CD4-positive, alpha-beta T cell treated with Interleukin-6 for 4 hours (primary cell): ENCODE measurements at regions not wholly inside any gene's neighbourhood (a gene's known extent, or its start where the extent isn't known, plus 50 kb on each side); places are given as distances from the start of the nearest gene placed in this dataset.

Source experiments
- DNase-seq: peaks from one replicate; pipeline ENCODE4 v3.0.0-alpha.2; 2020; ENCODE audit warnings: mixed read lengths

DNA sequence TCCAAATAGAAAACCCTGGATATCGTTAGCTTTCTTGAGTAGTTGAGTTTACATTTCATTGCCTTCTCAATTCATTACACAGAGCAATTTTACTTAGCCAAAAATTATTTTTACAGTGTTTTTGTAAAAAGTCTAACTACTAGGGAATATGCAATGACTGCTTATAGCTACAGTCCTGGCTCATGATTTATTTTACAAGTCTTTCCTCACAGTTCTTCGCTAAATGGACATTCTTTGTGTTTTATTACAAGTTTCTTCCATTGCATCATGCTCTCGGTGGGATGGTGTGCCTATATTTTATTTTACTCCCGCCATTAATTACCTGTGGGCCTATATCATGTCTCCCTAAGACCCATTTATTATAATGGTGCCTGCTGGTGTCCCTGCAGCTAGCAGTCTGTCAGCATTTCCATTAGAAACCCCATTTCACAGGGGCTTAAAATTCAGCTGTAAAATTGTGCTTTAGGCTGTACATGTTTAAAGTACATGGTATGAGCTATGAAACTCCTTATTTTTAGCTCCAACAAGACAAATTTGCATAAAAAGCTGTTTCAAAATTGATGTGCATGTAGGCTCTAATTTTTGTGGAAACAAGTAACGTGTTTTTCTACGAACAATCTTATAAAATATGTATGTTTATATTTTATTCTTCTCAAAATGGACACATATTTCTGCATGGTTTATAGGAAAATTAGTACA, 227.4 kb downstream of the SLC7A11 start:
- DNase-seq: no peak

DNA sequence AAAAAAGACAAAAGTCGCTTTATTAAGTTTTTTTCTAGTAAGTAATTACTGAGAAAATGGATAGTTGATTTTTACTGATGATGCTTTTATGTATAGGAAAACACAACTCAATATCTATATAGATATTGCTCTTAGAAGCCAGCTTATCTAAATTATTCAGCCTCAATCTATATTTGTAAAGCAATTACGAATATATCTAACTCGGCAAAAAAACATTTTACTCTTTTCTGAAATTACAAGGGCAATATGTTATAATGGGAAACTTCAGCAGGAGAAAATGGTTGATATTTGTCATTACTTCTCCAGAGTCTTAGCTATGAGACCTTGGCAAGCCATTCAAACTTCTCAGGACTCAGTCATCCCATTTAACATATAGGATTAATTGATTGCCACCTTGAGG, 228.5 kb downstream of the SLC7A11 start:
- DNase-seq: no peak

DNA sequence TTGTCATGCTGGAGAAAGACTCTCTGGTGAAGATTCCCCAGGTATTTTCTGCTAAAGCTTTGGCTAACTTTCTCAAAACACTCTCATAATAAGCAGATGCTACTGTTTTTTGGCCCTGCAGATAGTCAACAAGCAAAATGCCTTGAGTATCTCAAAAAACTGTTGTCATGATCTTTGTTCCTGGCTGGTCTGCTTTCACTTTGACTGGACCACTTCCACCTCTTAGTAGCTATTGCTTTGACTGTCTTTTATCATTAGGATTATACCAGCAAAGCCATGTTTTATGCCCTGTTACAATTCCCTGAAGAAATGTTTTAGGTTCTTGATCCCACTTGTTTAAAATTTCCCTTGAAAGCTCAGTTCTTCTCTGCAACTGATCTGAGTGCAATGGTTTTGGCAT, 231.5 kb downstream of the SLC7A11 start:
- DNase-seq: no peak

DNA sequence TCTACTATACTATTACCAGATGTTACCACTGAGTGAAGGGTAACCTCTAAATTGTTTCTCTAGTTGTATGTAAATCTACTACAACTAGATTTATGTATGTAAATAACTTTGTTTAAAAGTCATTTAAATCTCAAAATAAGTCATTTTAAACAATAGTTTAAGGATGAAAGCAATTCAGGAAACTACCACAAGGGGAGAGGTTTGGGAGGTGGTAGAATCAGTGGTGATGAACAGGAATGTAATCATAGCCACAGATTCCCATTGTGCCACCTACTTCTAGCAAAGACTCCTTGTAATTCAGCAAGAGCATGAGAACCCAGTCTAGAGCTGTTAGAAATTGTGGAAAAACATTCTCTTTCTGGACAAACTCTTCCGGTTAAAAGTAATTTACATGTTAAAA, 234.6 kb downstream of the SLC7A11 start:
- no peak for DNase-seq

DNA sequence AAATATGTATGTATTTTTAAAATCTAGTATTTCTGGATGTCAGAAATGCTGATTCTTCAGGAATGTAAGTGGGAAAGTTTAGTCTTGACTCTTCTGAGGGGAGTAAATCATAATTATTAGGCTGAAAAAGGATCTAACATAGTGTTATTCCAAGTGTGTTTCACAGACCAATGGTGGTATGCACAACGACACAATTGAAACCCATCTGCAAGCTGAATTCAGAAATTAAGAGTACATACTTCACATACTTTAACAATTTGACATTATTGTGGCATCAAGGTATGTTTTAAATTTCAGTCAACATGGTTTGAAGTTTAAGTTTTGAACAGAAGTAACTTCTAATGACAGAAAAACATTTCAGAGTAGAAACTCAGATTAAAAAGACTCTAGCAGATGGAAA, 236.7 kb downstream of the SLC7A11 start:
- no peak for DNase-seq

DNA sequence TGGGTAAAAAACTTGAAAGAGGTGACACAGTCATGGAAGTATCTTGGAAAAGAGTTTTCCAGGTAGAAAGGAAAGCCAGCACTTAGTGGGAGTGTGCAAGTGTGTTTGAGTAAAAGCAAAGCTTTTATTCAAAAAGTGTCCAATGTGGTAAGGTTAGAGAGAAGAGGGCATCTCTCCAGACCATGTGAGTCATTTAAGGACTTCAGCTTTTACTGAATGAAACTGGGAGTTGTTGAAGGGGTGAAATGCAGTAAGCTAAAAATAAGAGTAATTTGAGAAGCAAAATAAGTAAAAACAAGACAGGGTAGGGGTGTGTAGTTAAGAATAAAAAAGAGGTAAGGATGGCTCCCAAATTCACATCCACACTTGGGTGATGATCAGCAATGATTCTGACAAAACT, 238.9 kb downstream of the SLC7A11 start:
- no peak for DNase-seq

DNA sequence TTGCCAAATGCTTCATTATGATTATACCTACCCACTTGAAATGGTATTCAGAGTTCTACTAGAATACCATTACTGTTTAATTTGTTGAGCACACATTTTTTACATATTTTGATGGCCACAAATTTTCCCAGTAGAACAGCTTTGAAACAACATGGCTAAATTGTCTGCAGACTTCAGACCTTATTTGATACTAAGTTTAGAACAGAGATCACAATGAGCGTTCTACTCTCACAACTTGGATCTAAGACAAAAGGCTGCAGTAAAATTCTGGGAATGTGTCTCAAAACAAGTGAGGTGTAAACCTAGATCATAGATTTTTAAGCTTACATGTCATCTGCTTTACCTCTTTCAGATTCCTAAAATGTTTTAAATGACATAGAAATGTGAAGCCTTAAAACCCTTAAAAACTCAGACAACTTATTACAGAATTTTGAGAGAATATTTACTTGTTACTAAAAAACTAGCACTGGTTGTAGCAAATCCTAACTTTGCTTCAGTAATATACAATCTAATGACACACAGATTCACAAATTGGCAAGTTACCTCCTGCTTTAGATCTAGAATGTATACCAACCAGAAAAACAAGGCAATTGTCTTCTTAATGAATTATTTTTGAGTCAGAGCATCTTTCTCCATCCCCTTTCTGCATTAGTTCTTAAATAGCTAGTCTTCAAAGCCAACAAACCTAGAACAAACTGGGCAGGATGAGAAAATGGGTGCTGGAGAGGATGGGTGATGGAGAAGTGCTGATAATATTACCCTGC, 243.3 kb downstream of the SLC7A11 start:
- DNase-seq: no peak

DNA sequence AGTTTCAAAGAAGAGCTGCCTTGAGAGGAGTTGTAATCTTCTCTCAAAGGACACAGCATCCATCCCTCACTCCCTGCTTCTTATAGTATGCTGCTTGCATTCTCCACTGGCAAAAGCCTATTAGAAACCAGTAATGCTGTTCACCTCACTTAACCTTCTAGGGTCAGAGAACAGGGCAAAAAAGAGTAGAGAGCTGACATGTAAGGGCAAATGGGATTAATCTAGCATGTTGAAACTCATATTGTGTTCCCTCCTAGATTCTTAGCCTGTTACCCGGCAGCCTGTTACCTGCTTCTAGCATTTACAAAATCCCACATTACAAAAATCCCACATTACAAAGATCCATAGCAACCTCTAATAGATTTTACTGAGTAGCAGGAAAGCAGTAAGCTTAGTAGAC, 244.7 kb downstream of the SLC7A11 start:
- DNase-seq: no peak

DNA sequence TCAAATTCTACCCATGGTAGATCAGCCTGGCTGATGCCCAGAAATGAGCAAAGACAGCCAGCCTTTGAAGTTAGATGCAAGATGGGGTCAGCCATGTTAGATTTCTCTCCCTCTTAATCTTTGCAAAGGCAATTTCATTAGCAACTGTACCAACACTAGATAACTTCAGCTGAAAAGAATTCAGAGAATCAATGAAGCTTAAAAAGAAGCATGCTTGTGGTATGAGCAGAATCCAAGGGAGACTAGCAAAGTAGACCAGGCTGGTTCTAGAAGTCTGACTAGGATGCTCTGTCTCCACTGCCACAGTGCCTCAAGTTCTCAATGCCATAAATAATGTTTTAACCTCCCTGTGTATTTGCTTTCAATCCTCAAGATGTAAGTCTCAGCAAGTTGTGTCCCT, 247.3 kb downstream of the SLC7A11 start:
- DNase-seq: no peak

DNA sequence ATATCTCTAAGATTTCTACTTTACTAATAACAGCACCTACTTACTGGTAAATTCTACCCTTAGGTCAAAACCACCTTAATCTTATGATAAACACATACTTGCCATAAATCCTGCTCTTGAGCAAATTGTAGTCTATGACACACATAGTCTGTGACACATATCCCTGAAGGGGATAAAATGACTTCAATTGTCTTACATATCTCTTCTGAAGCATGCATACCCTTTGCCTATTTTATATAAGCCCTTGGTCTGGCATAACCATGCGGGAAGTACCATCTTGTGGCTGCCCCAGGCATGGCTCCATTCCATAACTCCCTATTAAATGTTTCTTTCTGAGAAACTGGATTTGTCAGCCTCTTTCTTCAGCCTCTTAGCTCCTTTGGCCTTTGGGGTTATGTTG, 248.9 kb downstream of the SLC7A11 start:
- DNase-seq: no peak

DNA sequence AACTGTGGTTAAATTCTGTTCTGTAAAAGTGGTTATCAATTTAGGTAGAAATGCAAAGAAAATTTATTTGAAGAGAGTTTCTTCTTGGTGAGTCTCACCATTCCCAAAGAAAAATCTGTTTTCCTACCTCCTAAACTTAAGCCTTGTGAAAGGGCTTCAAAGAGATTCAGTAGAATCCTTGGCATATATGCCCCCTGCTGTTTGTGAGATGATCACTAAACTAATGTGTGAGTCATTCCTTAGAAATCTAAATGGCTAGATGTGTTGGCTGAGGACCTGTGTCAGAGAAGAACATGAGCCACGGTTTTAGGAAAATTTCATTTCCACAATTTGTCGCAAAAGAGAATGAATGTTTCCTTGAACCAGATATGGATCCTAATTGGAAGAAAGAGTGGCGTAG, 260.9 kb downstream of the SLC7A11 start:
- no peak for DNase-seq

DNA sequence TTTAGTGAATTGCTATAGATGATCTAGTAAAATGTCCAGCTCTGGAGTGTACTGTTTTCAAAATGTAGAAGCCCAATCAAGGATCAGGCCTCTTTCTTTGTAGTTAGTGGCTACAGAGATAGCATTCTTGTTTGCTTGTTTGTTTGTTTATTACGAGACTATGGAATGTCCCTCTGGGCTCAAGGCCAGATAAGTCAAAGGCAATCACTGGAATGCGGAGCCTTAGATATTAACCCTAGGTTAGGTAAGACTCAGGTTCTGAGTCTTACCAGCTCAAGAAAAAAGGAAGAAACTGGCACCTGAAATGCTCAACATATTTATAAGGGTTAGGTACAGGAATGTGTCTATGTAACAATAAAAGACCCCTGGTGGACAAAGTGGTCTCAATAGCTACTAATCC, 261.5 kb downstream of the SLC7A11 start:
- no peak for DNase-seq

DNA sequence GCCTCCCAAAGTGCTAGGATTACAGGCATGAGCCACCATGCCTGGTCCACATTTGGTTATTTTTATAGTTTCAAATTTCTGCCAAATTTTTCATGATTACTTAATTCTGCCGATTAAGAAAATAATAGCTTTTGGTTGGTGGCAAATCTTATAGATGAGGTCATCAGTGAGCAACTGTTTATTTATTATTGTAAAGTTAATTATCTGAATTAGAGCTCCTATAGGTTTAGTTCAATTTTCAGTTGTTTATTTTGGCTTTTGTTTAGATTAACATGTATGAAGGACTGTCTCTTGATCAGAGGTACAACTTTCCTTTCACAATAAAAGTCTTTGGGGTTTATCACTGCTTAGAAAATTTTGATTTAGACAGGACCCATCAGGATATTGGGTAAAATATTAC, 262.2 kb downstream of the SLC7A11 start:
- DNase-seq: no peak

DNA sequence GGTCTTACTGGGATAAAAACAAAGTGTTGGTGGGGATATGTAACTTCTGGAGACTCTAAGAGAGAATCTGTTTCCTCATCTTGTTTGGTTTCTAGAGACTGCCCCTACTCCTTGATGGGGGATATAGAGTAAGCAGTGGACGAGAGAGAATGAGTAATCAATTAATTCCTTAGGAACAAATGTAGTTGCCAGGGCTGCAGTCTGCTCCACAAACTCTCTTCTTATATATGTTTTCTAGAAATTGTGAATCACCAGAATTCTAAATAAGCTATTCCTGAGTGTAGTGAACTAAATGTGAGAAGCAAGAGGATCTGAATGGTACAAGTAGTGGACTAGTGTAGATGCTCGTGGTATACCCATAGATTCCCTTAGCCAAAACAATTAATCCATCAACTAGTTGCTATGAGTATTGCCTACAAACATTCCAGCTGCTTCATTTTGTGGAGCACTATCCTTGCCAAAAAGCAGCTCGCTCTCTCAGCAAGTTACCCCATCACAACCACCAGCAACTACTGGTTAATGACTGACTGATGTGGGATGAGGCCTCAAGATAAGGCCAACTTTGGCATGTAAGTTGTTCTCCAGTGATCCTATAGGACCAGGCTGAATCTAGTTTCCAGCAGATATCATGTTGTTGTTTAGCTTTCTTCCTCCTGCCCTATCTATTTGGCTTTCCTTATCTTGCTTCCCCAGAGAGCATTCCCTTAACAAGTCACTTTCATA, 273.0 kb downstream of the SLC7A11 start:
- no peak for DNase-seq

DNA sequence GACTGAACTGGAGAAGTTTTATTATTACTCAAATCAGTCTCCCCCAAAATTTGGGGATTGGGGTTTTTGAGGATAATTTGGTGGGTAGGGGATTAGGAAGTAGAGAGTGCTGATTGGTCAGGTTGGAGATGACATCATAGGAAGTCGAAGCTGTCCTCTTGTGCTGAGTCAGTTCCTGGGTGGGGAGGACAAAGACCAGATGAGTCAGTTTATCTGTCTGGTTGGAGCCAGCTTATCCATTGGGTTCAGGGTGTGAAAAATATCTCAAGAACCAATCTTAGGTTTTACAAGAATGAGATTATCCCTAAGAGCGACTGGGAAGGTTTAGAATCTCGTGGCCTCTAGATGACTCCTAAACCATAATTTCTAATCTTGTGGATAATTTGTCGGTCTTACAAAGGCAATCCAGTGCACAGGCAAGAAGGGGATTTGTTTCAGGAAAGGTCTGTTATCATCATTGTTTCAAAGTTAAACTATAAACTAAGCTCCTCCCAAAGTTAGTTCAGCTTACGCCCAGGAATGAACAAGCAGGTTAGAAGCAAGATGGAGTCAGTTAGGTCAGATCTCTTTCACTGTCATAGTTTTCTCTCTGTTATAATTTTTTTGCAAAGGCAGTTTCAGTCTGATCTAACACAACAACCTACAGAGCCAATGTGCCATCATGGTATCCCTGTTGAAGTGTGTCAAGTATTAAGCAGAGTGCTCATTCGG, 274.5 kb downstream of the SLC7A11 start:
- DNase-seq: no peak

DNA sequence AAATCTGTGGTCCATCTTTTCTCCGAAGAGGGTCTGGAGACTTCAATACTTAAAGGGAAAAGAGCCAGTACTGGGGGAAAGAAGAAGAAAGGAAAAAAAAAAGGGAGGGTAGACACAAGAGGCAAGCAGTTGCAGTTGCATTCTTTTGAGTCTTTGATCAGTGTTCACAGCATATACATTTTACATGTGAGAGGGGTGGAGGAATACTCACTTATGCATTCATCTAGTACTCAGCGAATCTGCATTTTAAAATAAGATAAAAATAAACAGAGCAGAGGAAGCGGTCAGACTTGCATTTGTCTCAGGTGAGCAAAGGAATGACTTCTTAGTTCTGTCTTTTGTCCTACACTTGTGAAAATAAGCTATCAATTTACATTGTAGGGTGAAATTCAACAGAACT, 275.6 kb downstream of the SLC7A11 start:
- no peak for DNase-seq

DNA sequence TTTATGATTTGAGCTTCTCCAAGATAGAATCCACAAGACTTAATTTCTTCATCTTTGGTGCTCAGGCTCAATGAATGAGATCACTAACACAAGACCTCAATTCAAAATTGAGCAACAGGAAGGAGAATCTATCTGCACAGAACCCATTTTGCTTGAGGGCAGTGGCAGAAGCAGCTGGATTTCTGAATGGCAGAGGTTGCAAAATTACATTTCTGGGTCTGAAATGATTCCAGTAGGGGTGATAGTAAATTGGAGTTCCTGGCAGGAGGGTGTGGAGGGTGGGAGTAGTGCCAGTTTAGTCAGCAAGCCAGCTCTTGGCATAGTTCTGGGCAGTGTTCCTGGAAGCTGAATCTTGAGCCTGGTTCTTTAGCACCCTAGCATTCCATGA, 281.1 kb downstream of the SLC7A11 start:
- DNase-seq: no peak

DNA sequence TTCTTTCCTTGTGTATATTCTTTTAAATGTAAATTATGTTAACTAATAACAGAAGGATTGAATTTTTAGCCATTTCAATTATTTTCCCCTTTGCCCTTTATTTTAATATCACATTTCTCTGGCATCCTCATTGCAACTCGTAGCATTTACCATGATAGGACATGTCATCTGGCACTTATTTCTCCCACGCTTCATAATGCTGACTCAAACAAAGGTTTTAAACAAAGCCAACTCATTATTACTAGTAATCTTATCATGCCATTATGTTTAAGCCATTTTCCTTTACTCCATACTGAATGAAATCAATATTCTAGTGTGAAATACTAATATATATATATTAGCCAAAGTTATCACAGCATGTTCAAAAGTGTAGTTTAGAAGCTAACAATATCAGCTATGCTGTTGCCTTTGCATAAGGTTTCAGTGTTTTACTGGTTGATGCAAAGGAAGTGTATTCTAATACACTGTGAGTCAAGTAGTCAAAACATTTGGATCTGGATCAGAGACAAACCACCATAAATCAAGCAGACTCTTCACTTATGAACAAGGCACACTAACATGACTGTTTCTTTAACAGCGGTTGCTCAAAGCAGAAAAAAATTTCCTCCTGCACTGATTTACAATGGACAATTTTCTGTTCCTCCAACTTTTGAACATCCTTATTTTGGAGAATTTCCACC, 281.6 kb downstream of the SLC7A11 start:
- DNase-seq: no peak

DNA sequence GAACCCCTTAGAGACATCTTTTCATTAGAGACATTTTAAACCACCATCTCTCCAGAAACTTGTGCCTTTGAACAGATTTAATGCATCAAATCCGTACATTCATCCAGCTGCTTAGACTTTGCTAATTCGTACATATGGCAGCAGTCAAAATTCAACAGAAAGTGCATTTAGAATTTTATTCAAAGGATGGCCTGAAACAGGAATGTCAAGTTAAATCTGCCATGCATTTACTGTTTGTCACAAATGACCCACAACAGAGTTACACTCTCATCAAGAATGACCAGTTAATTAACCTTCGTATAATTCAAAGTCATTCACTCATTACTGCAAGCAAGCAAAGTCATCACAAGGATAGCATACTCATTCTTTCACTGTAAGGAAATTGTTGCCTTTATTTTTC, 284.3 kb downstream of the SLC7A11 start:
- DNase-seq: no peak

DNA sequence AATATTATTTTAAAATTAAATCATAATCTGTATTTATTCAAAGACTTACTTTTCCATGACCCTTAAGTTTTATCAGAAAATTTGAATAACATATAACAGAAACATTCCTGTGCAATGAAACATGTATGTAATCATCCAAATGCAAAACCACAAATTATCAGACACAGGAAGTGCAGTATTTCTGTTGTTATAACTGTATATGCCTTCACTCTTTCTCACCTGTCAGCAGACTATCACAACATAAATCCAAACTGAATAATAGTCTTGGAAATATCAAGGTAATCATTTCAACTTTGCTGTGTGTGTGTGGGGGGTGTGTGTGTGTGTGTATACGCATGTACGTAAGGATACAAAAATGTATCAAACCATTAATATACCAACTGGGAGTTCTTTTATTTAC, 285.9 kb downstream of the SLC7A11 start:
- DNase-seq: no peak

DNA sequence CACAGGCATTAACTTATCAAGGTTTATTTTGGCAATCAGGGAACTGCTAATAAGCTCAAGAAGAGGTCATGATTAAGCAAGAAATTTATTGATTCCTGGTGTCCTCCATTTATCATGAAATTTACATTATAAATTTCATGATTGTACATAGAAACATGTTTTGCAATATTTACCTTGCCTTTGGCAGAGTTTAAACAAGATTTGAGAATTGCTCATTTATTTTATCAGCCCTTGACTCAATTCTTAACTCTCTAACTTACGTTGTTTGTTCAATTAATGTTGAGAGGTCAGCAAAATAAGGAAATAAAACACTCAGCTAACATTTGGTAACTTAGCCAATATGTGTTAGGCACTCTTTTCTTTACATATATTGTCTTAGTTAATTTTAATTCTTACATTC, 286.6 kb downstream of the SLC7A11 start:
- DNase-seq: no peak

DNA sequence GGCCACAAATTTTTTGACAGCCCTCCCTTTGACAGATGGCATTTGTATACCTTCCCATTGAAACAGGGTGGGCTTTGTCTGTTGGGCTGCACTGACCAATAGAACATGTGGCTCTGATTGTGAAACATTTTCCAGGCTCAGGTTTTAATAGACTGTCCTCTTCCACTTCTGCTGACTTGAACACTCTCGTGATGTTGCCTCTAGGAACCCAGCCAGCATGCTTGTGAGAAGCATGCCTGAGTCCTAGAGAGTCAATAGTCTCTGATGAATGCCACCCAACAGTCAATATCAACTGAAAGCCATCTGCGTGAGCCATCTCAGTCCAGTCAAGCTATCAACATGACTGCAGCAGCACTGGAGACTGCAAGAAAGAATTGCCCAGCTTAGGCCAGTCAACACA, 290.0 kb downstream of the SLC7A11 start:
- no peak for DNase-seq

DNA sequence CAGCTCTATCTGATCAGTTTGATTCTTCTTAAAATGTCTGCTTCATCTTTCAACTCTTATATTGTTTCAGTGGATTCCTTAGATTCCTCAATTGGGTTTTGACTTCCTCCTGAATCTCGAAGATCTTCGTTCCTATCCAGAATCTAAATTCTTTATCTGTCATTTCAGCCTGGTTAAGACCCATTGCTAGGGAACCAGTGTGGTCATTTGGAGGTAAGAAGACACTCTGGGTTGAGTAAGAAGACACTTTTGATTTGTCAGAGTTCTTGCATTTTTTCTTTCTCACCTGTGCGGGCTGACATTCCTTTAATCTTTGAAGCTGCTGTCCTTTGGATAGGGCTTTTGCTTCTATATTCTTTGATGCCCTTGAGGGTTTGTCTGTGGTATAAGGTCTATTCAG, 291.9 kb downstream of the SLC7A11 start:
- no peak for DNase-seq
